ENCODE measurements at regions not wholly inside any gene's neighbourhood (a gene's known extent, or its start where the extent isn't known, plus 50 kb on each side); places are given as distances from the start of the nearest gene placed in this dataset.
"Not testable (repeated sequence)": the region's sequence is repeated elsewhere in the genome, so short reads cannot be mapped to it uniquely, and the experiment has no call there.

DNA sequence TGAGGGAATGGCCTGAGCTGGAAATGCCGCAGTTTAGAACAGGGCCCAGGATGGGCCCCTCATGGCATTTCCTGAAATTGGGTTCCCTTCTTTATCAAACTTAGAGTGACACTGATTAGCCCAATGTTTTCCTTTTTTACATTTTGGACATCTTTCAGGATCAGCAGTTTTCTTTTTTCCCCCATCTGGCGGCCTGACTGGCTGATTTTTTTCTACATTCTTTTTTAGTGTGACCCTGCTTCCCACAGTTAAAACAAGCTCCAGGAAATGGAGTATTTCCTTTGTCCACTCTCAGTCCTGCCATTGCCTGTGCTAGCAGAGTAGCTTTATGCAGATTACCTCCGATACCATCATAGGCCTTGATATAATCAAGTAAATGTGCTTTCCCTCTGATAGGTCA, 185.8 kb upstream of the IGF1 start:
- DNase-seq (ENCODE audit: low read depth in 2 of 2) = not testable (repeated sequence)

DNA sequence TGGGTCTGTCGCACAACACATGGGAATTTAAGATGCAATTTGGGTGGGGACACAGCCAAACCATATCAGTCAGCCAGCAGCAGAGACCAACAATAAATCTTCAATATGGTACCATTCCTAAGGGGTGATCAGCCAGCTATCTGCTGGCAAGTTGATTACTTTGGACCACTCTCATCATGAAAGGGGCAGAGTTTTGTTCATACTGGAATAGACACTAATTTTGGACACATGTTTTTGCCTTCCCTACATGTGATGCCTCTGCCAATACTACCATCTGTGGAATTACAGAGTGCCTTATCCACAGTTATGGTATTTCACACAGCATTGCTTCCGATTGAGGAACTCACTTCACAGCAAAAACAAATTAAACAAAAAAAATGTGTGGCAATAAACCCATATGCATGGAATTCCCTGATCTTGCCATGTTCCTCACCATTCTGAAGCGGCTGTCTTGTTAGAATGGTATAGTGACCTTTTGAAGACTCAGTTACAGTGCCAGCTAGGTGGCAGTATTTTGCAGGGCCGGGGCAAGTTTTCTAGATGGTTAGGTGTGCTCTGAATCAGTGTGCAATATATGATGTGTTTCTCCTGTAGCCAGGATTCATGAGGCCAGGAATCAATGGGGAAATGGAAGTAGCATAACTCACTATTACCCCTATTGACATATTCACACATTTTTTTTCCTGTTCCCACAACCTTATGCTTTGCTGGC, 179.0 kb upstream of the IGF1 start:
- no peak for DNase-seq (ENCODE audit: low read depth in 2 of 2)

DNA sequence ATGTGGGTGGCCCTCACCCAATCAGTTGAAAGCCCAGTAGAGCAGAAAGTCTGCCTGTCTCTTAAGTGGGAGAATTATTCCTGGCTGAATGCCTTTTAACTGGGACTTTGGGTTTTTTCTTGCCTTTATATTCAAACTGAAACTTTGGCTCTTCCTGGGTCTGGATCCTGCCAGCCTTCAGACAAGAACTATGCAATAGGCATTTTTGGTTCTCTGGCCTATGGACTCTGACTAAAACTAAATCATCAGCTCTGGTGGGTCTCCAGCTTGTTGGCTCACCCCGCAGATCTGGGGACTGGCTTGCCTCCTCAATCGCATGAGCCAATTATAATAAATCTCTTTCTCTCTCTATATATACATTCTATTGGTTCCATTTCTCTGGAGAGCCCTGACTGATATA, 173.0 kb upstream of the IGF1 start:
- DNase-seq (ENCODE audit: low read depth in 2 of 2) = no peak

DNA sequence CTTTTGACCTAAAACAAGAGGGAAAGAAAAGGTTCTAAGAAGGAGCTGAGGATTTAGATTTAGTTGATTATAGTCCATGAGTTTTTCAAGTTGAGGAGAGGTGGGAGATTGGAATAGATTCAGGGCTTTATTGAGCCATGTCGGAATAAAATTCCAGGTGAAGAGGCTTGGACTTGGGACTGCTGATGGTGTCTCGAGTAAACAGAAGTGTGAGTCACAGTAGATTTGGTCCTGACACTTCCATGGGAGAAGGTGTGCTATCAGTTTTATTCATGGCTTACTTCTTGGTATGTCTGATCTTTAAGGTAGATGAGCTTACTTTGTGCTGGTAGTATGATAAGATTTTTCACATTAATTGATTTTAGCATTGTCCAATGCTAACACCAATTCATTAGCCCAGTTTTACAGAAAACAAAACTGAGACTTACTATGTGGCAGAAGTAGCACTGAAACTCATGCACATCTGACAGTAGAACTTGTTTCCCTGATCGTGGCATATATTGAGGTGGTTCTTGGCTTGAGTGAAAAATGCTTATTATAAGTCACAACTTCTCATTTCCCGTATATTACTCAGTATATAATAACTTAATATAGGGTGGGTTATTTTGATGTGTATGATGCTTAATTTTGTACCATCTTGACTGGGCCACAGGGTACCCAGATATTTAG, 172.4 kb upstream of the IGF1 start:
- no peak for DNase-seq (ENCODE audit: low read depth in 2 of 2)

DNA sequence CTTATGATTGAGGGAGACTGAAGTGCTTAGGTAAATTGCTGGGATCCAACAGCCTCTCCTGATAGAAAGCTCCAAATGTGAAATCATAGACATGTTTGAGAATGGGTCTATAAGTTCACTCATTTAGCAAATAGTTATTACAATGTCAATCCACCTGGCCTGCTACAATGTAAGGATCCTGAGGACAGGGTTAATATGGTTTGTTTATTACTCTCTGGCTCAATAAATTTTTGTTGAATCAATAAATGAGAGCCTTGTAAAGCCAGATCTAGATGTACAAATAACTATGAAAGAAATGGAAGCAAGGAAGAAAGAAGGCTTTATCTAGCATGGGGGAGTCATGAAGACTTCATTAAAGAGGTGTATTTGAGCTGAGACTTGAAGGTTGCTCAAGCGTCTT, 165.6 kb upstream of the IGF1 start:
- no peak for DNase-seq (ENCODE audit: low read depth in 2 of 2)

DNA sequence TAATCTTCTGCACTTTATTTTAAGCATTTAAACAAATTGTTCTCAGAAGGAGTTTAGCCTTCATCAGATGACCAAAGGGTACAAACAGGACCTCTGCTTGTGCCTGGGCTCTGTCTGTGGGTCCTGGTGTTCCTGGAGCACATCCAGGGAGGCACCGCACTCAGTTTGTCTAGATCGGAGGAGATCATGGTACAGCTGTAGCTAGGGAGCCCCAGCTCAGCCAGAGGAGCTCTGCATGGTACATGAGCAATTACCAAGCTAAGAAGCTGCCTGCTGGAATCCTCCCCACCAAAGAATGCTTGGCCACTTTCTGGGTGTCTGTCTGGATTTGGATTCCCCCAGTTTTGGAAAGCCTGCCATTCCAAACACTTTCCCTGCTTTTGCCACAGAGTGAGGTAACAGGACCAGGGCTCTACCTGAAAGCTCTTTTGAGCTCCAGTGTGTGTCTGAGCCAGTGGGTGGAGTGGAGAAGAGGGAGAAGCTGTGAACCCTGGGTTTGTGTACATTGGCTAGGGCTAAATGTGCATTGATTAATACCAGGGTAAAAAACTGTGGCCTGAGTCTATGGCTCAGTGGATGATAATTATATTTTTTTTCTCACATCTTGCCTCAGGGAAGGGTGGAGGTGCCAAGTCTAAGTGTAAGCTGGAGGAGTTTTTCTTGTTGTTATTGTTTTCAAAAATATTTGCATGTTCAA, 163.7 kb upstream of the IGF1 start:
- DNase-seq (ENCODE audit: low read depth in 2 of 2) = no peak

DNA sequence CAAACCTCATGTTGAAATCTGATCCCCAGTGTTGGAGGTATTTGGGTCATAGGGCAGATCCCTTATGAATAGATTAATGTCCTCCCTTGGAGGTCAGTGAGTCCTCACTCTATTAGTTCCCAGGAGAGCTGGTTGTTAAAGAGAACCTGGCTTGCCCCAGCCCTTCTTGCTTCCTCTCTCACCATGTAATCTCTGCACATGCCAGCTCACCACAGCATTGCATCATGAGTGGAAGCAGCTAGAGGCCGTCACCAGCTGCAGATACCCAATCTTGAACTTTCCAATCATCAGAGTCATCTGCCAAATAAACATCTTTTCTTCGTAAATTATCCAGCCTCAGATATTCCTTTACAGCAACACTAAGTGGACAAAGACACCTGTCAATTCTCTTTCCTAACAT, 161.8 kb upstream of the IGF1 start:
- DNase-seq (ENCODE audit: low read depth in 2 of 2) = no peak

DNA sequence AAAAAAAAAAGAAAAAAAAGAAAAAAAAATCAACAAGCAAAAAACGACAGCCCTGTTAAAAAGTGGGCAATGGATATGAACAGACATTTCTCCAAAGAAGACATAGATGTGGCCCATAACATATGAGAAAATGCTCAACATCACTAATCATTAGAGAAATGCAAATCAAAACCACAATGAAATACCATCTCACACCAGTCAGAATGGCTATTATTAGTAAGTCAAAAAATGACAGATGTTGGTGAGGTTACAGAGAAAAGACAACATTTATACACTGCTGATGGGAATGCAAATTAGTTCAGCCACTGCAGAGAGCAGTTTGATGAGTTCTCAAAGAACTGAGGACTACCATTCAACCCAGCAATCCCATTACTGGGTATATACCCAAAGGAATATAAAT, 160.3 kb upstream of the IGF1 start:
- not testable (repeated sequence) for DNase-seq (ENCODE audit: low read depth in 2 of 2)

DNA sequence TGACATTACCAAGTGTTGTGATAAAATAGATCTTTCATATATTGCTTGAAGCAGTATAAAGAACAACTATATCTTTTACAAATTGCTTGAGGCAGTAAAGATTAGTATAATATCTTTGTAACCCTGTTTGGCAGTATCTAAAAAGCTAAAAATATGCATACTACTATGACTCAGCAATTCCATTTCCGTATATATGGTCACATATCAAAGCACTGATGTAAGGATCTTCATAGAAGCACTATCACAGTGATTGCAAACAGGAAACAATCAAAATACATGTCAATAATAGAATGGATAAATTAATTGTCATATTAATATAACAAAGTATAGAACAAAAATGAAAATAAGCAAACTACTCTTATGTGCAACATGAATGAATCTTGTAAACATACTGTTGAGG, 158.4 kb upstream of the IGF1 start:
- no peak for DNase-seq (ENCODE audit: low read depth in 2 of 2)

DNA sequence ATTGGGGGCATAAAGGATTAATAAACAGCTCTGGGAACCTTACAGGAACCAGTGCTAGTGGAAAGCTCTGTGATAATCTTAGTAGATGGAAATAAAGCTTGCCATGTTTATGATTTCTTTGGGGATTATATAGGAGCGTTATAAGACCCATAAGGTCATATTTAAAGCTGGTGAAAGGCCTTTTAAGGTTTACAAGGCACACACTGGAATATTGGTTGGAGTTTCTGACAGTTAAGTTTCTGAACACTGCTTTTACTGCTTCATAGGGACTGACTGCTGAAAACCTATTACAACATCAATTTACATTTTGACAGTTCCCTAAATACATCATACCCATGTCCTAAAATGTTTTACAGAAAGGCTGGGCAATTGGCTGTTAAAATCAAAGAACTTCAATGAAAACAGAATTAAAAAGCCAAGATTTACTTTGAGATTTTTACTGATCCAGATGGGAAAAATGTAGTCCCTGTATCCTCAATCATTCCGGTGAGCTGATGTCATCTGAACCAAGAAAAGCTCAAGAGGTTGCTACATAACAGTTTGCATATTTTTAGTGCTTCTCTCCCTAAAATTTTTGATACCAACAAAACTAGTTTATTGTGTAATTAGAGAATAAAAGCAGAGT, 153.7 kb upstream of the IGF1 start:
- DNase-seq (ENCODE audit: low read depth in 2 of 2) = no peak

DNA sequence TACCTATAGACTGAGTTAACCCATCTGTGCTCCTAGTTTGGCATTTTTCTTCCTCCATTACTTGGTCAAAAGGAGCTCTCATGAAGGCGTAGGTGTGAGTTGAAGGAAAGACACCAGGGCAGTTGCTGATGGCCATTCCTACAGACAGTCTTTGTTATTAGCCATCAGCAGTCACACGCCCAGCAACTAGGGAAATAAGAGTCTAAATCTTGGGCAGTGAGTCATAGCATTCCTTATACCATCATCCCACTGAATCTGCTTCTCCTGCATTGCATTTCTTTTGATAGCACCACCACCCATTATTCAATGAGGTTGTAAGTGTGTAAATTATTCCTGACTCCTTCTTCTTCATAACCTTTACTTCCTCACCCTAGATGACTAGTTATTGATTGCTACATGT, 150.9 kb upstream of the IGF1 start:
- DNase-seq (ENCODE audit: low read depth in 2 of 2) = no peak

DNA sequence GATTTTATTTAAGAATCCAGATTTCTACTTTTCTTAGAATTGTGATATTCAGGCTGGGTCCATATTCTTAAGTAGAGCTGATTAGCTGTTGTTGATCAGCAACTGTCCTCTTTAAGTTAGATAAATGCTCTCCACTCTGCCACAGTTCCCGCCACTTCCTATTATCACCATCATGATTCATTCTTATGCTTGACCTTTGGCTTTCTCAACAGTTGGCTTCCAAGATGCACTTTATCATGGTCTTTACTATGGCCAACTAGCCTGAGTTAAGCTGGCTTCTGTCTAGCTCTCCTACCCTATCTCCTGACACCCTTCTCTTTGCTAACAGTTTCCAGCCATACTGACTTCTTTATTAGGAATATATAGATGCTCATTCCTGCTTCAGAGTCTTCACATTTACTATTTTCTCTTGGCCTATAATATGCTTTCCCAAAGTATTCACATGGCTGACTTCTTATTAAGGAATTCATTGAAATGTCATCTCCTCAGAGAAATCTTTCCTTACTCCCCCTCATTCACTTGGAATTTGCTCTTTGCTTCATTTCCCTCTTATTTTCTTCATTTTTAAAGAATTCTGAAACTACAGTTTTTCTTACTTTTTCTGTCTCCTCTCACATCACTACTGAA, 149.0 kb upstream of the IGF1 start:
- DNase-seq (ENCODE audit: low read depth in 2 of 2) = no peak

DNA sequence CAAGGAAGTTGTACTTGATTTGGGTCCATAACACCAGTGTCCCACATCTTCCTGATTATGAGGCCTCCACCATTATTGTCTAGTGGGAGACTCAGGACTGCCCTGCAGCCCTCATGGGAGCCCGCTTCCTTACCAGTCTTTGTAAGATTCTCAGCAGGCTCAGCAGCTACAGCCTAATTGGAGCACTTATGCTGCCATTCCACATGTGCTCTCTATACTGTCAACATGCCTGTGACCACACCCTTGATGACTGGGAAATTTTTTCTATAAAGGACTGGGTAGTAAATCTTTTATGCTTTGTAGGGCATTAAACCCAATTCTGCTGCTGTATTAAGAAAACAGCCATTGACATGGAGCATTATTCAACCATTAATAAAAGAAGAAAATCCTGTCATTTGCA, 145.5 kb upstream of the IGF1 start:
- no peak for DNase-seq (ENCODE audit: low read depth in 2 of 2)

DNA sequence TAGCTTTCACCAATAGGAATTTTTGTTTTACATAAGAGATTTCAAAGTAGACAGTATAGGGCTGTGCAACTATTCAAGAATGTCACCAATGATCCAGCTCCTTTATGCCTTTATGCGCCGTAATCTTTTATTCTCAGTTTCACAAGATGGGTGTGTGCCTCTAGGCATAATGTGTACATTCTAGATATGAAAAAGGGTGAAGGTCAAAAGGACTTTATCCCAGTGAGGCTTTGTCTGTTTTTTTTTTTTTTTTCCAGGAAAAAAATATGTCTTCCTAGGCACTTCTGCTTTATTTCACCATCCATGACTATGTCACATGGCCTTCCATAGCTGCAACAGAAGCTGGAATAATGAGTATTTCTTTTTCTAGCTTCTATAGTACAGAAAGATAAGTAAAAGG, 142.3 kb upstream of the IGF1 start:
- no peak for DNase-seq (ENCODE audit: low read depth in 2 of 2)

DNA sequence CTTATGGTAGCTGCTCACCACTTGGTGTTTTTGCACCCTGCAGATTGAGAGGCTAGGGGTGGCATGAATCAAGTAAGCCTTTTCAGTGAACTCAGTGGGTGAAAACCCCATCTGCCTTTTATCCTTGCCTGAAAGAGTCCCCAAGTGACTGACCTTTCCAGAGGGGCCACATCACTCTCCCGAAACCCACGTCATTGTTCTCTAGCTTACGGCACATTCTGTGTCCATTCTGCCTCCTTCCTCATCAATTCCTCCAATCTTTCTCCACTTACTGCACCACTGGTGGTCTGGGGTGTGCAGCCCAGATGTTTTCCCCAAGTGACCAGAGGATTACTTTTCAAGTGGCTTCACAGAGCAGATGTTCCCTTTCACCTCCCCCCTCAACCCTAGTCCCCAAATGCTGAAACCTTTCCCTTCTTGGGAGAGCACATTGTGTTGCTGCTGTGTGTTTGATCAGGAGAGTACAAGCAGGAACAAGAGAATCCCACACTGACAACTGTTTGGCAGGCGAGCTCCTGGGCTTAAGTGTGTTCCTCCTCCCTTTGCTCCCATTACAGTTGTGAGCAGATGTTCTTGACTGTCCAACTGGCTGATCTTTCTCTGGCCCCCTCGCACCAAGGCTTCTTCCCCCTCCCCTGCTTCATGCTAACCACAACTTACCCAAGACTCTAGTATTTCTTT, 138.0 kb upstream of the IGF1 start:
- no peak for DNase-seq (ENCODE audit: low read depth in 2 of 2)

DNA sequence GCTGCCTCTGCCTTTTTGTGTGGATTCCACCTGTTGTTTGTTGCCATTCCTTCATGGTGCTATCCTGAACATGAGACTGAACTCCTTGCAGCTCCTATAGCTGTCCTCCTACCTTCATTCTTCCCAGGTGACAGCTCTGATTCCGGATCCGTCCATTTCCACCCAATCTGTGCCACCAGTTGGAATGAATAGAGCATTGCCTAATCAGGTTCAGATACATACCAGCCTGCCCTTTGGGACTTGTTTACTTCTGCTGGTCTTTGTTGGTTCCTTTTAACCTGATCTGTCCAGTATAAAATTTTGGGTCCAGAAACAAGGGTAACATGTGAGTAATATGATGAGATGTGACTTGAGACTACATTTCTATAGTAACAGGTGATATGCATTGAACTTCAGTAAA, 136.3 kb upstream of the IGF1 start:
- DNase-seq (ENCODE audit: low read depth in 2 of 2) = no peak

DNA sequence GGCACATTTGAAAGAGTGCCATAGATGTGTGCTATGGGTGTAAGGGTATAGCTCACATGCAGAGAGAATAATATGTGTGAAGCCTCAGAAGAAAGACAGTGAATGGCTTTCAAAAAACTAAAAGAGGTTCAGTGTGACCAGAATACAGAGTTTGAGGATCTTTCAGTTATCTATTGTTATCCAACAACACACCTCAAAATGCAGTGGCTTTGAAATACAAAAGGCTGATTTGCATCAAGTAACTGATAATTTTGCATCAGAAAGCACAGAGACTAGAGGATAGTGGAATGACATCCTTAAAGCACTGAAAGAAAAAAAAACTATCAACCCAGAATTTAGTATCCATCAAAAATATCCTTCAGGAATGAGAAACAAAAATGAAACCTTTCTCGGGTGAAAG, 131.6 kb upstream of the IGF1 start:
- DNase-seq (ENCODE audit: low read depth in 2 of 2) = no peak

DNA sequence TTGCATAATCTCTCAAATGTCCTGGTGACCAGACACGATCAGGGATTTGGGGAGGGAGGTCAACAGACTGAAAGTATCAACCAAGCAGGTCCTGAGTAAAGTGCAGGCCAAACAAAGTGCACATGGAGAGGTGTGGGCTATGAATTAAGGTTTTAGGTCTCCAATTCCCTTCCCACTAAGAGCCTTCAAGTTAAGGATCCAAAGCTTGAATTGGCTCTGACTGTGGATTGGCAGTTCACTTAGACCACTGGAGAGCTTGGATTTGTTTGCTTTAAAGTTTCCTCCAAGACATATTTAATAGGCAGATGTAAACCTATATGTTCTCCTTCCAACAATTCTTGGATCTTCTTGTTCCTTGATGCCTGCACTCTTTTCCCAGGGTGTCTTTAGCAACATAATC, 129.6 kb upstream of the IGF1 start:
- no peak for DNase-seq (ENCODE audit: low read depth in 2 of 2)

DNA sequence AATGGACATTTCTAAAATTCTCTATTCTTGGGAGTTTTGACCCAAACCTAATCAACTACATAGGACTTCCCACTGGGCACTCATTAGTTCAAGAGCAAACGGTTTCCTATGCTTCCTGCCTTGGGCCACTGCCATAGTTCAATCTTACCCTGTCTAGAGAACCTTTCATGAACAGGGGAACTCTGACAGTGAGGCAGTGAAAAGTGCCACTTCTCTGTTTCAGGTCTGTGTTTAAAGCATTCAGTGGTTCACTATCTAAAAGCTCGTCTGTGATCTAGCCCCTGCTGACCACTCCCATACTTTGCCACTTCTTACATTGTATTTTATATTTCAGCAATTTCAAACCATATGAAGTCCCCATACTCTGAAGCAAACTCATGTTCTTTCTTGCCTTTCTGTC, 122.7 kb upstream of the IGF1 start:
- DNase-seq (ENCODE audit: low read depth in 2 of 2) = no peak

DNA sequence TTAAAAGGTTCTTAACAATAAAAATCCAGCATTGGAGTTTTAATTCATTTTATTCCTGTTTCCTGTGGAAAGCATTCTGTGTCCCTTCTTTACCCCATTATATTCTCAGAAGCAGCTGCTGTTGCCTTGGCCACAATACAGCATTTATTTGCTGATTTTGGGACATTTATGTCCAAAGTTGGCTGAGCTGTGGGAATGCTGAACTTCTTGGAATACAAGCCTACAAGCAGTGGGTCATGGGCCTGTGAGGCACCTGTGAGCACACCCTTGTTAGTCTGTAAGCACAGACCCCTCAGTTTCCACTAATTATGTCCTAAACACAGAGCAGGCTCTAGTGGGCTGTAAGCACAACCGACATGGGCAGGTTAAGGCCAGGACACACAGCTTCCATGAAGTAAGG, 122.2 kb upstream of the IGF1 start:
- DNase-seq (ENCODE audit: low read depth in 2 of 2) = no peak

DNA sequence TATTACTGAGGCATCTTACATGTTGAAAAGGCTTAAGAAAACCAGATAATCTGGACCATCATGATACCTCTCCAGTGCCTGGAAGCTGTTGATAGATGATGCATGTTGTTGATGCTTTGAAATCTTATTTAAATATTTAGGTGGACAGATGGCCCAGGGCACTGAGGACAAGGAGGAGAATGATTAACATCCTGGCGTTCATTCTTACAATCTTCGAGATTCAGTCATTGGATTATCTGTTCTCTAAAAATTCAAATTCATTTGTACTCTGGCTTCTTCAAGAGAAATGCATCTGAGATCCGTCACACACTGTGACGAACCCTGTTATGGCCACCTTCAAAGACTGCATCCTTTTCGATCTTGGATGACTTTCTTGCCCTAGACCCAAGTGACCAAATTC, 121.3 kb upstream of the IGF1 start:
- DNase-seq (ENCODE audit: low read depth in 2 of 2) = no peak

DNA sequence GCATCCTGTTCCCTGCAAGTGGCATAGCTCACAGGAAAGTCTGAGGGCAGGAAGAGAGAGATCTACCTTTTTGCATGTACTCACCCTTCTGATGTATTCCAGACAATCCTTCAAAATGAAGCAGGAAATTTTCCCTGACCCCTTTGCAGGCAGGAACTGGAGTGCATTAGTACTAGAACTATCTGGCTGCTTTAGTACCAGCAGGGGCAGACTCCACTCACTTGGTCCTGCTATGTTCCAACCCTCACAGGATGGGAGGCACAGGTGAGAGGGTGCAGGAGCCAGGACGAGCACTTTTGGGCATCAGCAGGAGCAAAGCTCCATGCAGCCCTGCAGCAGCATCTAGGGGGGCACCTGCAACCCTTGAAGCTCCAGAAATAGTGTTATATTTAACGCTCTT, 116.3 kb upstream of the IGF1 start:
- DNase-seq (ENCODE audit: low read depth in 2 of 2) = no peak

Data from stimulated activated CD8-positive, alpha-beta memory T cell treated with anti-CD3 and anti-CD28 coated beads, Interleukin-15, amount 100 ng/mL, for 48 hours (primary cell).